ENCODE measurements at regions not wholly inside any gene's neighbourhood (a gene's known extent, or its start where the extent isn't known, plus 50 kb on each side); places are given as distances from the start of the nearest gene placed in this dataset.

DNA sequence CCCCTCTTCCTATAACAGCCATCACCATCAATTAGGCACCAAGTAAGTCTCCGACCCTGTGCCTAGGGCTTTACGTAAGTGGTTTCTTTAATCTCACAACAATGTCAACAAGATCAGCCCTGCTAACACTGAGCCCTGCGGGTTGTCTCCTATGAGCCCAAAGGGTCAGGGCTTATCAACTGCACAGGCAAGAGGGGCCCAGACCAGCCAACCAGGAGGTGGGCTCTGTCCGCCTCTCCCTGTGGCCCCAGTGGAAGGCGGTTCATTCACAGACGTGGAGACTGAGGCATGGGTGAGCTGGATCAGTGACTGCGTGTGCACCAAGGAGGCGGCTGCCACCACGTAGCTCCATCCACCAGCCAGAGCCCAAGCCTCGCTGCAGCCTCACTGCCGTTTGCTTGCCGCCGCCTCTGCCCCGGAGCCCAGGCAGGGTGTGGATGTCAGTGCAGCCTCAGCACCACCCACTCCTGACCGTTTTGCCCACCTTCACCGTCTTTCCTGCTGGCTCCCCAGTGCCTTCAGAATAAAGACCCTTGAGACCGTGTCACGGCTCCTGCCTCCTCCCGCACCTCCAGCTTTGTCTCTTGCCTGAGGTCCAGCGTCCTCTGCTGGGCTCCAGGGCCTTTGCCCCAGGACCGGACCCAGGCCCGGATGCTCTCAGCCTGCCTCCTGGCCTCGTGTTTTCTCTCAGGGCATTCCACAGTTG lies 78.7 kb downstream of the DLL1 start:
- in situ Hi-C loops (cut with MboI; ENCODE audit: low sequenced_read_pairs, unreplicated experiment): no loop called here
- peak; percentile 13 for DNase-seq (ENCODE audit: low spot score)
- TF ChIP-seq, protein P1, sequence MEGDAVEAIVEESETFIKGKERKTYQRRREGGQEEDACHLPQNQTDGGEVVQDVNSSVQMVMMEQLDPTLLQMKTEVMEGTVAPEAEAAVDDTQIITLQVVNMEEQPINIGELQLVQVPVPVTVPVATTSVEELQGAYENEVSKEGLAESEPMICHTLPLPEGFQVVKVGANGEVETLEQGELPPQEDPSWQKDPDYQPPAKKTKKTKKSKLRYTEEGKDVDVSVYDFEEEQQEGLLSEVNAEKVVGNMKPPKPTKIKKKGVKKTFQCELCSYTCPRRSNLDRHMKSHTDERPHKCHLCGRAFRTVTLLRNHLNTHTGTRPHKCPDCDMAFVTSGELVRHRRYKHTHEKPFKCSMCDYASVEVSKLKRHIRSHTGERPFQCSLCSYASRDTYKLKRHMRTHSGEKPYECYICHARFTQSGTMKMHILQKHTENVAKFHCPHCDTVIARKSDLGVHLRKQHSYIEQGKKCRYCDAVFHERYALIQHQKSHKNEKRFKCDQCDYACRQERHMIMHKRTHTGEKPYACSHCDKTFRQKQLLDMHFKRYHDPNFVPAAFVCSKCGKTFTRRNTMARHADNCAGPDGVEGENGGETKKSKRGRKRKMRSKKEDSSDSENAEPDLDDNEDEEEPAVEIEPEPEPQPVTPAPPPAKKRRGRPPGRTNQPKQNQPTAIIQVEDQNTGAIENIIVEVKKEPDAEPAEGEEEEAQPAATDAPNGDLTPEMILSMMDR (IDR thresholded peaks at IDR 0.05; ENCODE audit: borderline replicate concordance, control extremely low read depth, extremely low read depth, insufficient read depth, missing control alignments): no peak

- in situ Hi-C loops (cut with MboI; ENCODE audit: low sequenced_read_pairs, unreplicated experiment): no loop called here
- DNase-seq (ENCODE audit: low spot score): peak; percentile 24
- TF ChIP-seq, protein P1 (IDR thresholded peaks at IDR 0.05; ENCODE audit: borderline replicate concordance, control extremely low read depth, extremely low read depth, insufficient read depth, missing control alignments): no peak
Observed at GRCh38 chr6:170211404-170212025, 79.4 kb downstream of the DLL1 start.

DNA sequence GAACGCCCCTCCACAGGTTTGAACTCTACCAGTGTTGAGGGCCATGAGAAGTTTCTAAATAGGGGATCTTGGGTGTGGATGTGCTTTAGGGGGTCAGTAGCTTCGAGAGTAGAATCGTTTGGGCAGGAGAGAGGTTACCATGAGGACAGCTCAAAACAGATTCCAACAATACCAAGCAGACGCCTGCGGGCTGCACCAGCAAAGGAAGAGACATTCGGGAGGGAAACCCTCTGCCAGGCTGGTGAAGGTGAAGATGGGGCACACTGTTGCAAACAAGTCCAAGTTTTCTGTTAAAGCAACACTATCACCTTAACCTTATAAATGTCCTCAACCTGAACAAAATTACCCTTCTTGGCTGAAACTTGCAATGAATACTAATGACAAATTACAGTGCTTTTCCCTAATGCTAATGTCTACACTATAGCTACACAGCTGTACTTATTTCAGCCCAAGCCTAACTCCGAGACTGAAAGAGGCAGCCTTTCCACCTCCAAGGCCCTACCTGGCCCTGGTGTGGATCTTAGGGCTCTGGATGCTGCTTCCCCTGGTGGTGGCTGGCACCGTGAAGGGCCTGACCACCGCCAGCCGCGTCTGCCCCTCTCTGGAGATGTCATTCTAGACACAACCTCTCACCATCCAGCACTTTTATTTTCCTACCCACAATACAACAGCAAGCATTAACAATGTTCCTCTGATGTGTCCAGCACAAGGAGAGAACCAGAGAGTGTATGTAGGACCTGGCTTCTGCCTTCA lies 80.1 kb downstream of the DLL1 start:
- TF ChIP-seq, protein P1 (IDR thresholded peaks at IDR 0.05; ENCODE audit: borderline replicate concordance, control extremely low read depth, extremely low read depth, insufficient read depth, missing control alignments): no peak
- in situ Hi-C loops (cut with MboI; ENCODE audit: low sequenced_read_pairs, unreplicated experiment): no loop called here
- no peak for DNase-seq (ENCODE audit: low spot score)

- TF ChIP-seq, protein P1 (IDR thresholded peaks at IDR 0.05; ENCODE audit: borderline replicate concordance, control extremely low read depth, extremely low read depth, insufficient read depth, missing control alignments): no peak
- no peak for DNase-seq (ENCODE audit: low spot score)
- in situ Hi-C loops (cut with MboI; ENCODE audit: low sequenced_read_pairs, unreplicated experiment): no loop called here
Observed at GRCh38 chr6:170210026-170210390, 80.9 kb downstream of the DLL1 start.

- in situ Hi-C loops (cut with MboI; ENCODE audit: low sequenced_read_pairs, unreplicated experiment): no loop called here
- peak; percentile 36 for DNase-seq (ENCODE audit: low spot score)
- TF ChIP-seq, protein P1 (IDR thresholded peaks at IDR 0.05; ENCODE audit: borderline replicate concordance, control extremely low read depth, extremely low read depth, insufficient read depth, missing control alignments): no peak
Observed at GRCh38 chr6:170209354-170210025, 81.4 kb downstream of the DLL1 start.

- TF ChIP-seq, protein P1 (IDR thresholded peaks at IDR 0.05; ENCODE audit: borderline replicate concordance, control extremely low read depth, extremely low read depth, insufficient read depth, missing control alignments): no peak
- in situ Hi-C loops (cut with MboI; ENCODE audit: low sequenced_read_pairs, unreplicated experiment): no loop called here
- DNase-seq (ENCODE audit: low spot score): peak; percentile 18
Observed at GRCh38 chr6:170208651-170209353, 82.1 kb downstream of the DLL1 start.
